SK-N-MC (cell line): ENCODE measurements at regions not wholly inside any gene's neighbourhood (a gene's known extent, or its start where the extent isn't known, plus 50 kb on each side); places are given as distances from the start of the nearest gene placed in this dataset.

ENCODE experiments used
- FOXP2 ChIP-seq: optimal IDR thresholded peaks from 2 replicates; pipeline ENCODE3; 2011; ENCODE audit warnings: mild to moderate bottlenecking, moderate library complexity; ENCODE audit not compliant: insufficient read depth; ENCODE audit errors: extremely low read length, control extremely low read depth
- POLR2AphosphoS5 ChIP-seq: IDR thresholded peaks from 2 replicates; pipeline ENCODE4 v1.6.1; 2012; ENCODE audit warnings: mild to moderate bottlenecking, low read depth, low read length, borderline replicate concordance

DNA sequence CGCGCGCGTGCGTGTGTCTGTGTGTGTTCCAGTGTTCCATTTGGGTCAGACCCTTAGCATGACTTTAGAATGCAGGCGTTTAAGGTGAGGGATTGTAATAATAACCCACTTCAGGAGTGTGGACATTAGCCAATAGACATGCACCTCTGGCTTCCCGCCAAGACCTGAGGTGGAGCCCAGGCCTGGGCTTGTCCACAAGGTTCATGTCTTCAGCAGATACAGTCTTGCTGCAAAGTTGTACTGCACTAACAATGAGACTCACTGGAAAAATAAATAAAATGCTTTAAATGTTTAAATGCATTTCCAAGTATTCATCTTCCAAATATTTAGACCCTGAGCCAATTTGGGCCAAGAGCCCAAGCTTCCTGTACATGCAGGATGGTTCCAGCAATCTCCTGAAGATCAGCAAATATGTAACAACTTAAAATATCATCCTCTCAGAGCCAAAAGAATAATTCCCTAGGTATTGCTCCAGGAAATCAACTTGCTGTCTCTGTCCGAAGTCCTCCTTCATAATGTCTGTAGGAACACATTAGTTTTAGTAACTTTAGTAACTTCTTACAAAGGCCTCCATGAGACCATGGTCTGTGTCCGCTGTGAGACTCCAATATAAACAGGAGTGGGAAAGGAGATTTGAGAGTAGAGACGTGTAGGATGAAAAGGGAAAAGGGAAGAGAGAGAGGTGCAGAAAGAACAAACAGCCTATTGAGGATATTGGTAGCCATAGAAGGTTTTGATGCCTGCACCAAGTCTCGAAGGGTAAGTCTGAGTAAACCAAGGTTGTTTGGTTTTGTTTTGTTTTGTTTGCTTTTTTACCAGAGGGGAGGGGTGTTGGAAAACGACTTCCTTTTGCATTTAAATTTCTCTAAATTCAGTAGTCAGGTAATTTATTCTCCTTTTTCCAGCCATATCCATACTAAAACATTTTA, 98.5 kb upstream of the KLF3 start:
- TF ChIP-seq FOXP2 = no peak
- no peak for TF ChIP-seq POLR2AphosphoS5
